SK-N-SH (cell line): ENCODE measurements at regions not wholly inside any gene's neighbourhood (a gene's known extent, or its start where the extent isn't known, plus 50 kb on each side); places are given as distances from the start of the nearest gene placed in this dataset.

ENCODE experiments used
- CTCF ChIA-PET: fragments of 300-600, 350-600 bp; formaldehyde crosslinking; extraction: SDS; loops from one replicate; lab custom pipeline; 2021; lab: Yijun Ruan, JAX
- POLR2A ChIA-PET: fragments of 350-600 bp; sonication (Branson Sonifier 250); formaldehyde crosslinking; extraction: SDS; loops from one replicate; lab custom pipeline; 2020; ENCODE audit warnings: antibody characterized with exemption, inconsistent platforms; lab: Yijun Ruan, JAX
- DNase-seq: peaks from one replicate; pipeline ENCODE4 v3.0.0; 2012
- H2AFZ ChIP-seq: fragments of 200-600 bp; sonication (generic); 2 replicates; pipeline ENCODE4 v1.8.1; 2016; ENCODE audit warnings: antibody characterized with exemption, mild to moderate bottlenecking, low read depth
- H3F3A ChIP-seq: fragments of 200-600 bp; sonication (generic); replicated peaks from 2 replicates; pipeline ENCODE3; 2016; ENCODE audit warnings: antibody characterized with exemption, mild to moderate bottlenecking; ENCODE audit not compliant: insufficient read depth
- H3K27ac ChIP-seq, 2 experiments: fragments of 200-500 bp in 1 of 2; fragments of 200-600 bp in 1 of 2; sonication (Bioruptor generic) in 1 of 2; sonication (generic), shearing (Covaris generic) in 1 of 2; 2 replicates each; pipeline versions ENCODE4 v1.5.1 to v1.6.1; 2014 to 2016; ENCODE audit warnings: low read depth in 2 of 2, inconsistent platforms in 1 of 2, low read length in 1 of 2, mild to moderate bottlenecking in 1 of 2, mixed read lengths in 1 of 2
- H3K27me3 ChIP-seq: fragments of 200-600 bp; sonication (generic), shearing (Covaris generic); 2 replicates; pipeline ENCODE4 v1.6.1; 2016; ENCODE audit warnings: mixed run types; ENCODE audit not compliant: insufficient read depth
- H3K36me3 ChIP-seq, 2 experiments: fragments of 200-500 bp in 1 of 2; fragments of 200-600 bp in 1 of 2; sonication (Bioruptor generic) in 1 of 2; sonication (generic) in 1 of 2; replicated peaks in 1 of 2; 2 replicates each; pipeline versions ENCODE3 to v1.5.1; 2014 to 2016; ENCODE audit warnings: low read length in 1 of 2, mild to moderate bottlenecking in 1 of 2; ENCODE audit not compliant: insufficient read depth in 2 of 2, control insufficient read depth in 1 of 2
- H3K4me1 ChIP-seq, 2 experiments: fragments of 200-500 bp in 1 of 2; fragments of 200-600 bp in 1 of 2; sonication (Bioruptor generic) in 1 of 2; sonication (generic), shearing (Covaris generic) in 1 of 2; 2 replicates each; pipeline versions ENCODE4 v1.5.1 to v1.6.1; 2014 to 2016; ENCODE audit warnings: low read depth in 1 of 2, low read length in 1 of 2, mixed run types in 1 of 2; ENCODE audit not compliant: insufficient read depth in 2 of 2, control insufficient read depth in 1 of 2
- H3K4me2 ChIP-seq: fragments of 200-600 bp; sonication (generic), shearing (Covaris generic); 2 replicates; pipeline ENCODE4 v1.6.1; 2017; ENCODE audit warnings: mixed run types
- H3K4me3 ChIP-seq, 2 experiments: fragments of 200-500 bp in 1 of 2; fragments of 200-600 bp in 1 of 2; sonication (Bioruptor generic) in 1 of 2; sonication (generic), shearing (Covaris generic) in 1 of 2; 2 replicates each; pipeline versions ENCODE4 v1.5.1 to v1.8.1; 2014 to 2016; ENCODE audit warnings: low read depth in 2 of 2, inconsistent platforms in 1 of 2, low read length in 1 of 2, mild to moderate bottlenecking in 1 of 2, mixed read lengths in 1 of 2, moderate library complexity in 1 of 2
- H3K79me2 ChIP-seq: fragments of 200-600 bp; sonication (generic); 2 replicates; pipeline ENCODE4 v1.8.1; 2017; ENCODE audit warnings: mild to moderate bottlenecking; ENCODE audit not compliant: insufficient read depth
- H3K9ac ChIP-seq: fragments of 200-600 bp; sonication (generic); 2 replicates; pipeline ENCODE4 v1.6.1; 2017; ENCODE audit warnings: mixed run types
- H3K9me2 ChIP-seq: fragments of 200-600 bp; sonication (generic); 2 replicates; pipeline ENCODE4 v1.6.1; 2017; ENCODE audit warnings: mixed run types
- H3K9me3 ChIP-seq: fragments of 200-600 bp; sonication (generic); 2 replicates; pipeline ENCODE4 v1.6.1; 2017; ENCODE audit warnings: mixed run types, mild to moderate bottlenecking, moderate library complexity
- H4K20me1 ChIP-seq: fragments of 200-600 bp; sonication (generic); 2 replicates; pipeline ENCODE4 v1.6.1; 2017; ENCODE audit warnings: mild to moderate bottlenecking, mixed run types; ENCODE audit not compliant: insufficient read depth
- EP300 ChIP-seq, 2 experiments: IDR thresholded peaks; 2 replicates each; pipeline versions ENCODE4 v1.4.0 to v1.6.1; 2012; ENCODE audit warnings: borderline replicate concordance in 1 of 2, low read depth in 1 of 2, low read length in 1 of 2
- EZH2phosphoT487 ChIP-seq: fragments of 200-600 bp; sonication (generic); IDR thresholded peaks from 2 replicates; pipeline ENCODE4 v1.6.1; 2017; ENCODE audit warnings: low read depth, mixed run types, mild to moderate bottlenecking, antibody characterized with exemption, moderate library complexity, borderline replicate concordance
- FOXJ3 ChIP-seq: sonication (generic); formaldehyde crosslinking; IDR thresholded peaks from 2 replicates; pipeline ENCODE4 v1.5.1; 2020; ENCODE audit warnings: mild to moderate bottlenecking, missing genetic modification reagents
- GABPA ChIP-seq: IDR thresholded peaks from 2 replicates; pipeline ENCODE4 v1.4.0; 2012; ENCODE audit warnings: low read depth, mild to moderate bottlenecking
- MEF2A ChIP-seq: IDR thresholded peaks from 2 replicates; pipeline ENCODE4 v1.4.0; 2012; ENCODE audit warnings: low read depth, borderline replicate concordance
- MXI1 ChIP-seq: IDR thresholded peaks from 2 replicates; pipeline ENCODE4 v1.6.1; 2012; ENCODE audit warnings: mild to moderate bottlenecking, low read depth, low read length, improper control_type of control experiment
- NFIC ChIP-seq: IDR thresholded peaks from 2 replicates; pipeline ENCODE4 v1.4.0; 2012; ENCODE audit warnings: borderline replicate concordance
- RCOR1 ChIP-seq: fragments of 150-350 bp; IDR thresholded peaks from 2 replicates; pipeline ENCODE4 v1.6.1; 2017; ENCODE audit warnings: antibody characterized with exemption, low read length
- REST ChIP-seq: IDR thresholded peaks from 2 replicates; pipeline ENCODE4 v1.6.1; 2012; ENCODE audit warnings: mild to moderate bottlenecking, low read depth, low read length, moderate library complexity
- SIN3A ChIP-seq: IDR thresholded peaks from 2 replicates; pipeline ENCODE4 v1.6.1; 2012; ENCODE audit warnings: low read depth, mild to moderate bottlenecking, low read length, moderate library complexity, borderline replicate concordance
- SMC3 ChIP-seq: IDR thresholded peaks from 2 replicates; pipeline ENCODE4 v1.6.1; 2012; ENCODE audit warnings: low read depth, low read length, improper control_type of control experiment
- TCF12 ChIP-seq: IDR thresholded peaks from 2 replicates; pipeline ENCODE4 v1.4.0; 2012
- TEAD4 ChIP-seq: IDR thresholded peaks from 2 replicates; pipeline ENCODE4 v1.4.0; 2012; ENCODE audit warnings: mild to moderate bottlenecking, borderline replicate concordance; ENCODE audit not compliant: insufficient read depth
- USF2 ChIP-seq: fragments of 150-350 bp; IDR thresholded peaks from 2 replicates; pipeline ENCODE4 v1.6.1; 2017; ENCODE audit warnings: antibody characterized with exemption, low read length, low read depth, borderline replicate concordance
- WGBS: methylation state at CpG from one replicate; pipeline ENCODE4 v1.1.6; 2017; ENCODE audit warnings: low lambda C conversion rate; 5-methylcytosine and 5-hydroxymethylcytosine counted together
- TF ChIP-seq, protein P1 (sequence below): IDR thresholded peaks from 2 replicates; pipeline ENCODE4 v1.4.0; 2012; ENCODE audit warnings: low read depth, borderline replicate concordance
- TF ChIP-seq, protein P2 (sequence below): IDR thresholded peaks from 2 replicates; pipeline ENCODE4 v1.4.0; 2012; ENCODE audit warnings: low read depth
- TF ChIP-seq, protein P3 (sequence below): fragments of 200-600 bp; sonication (generic); IDR thresholded peaks from 2 replicates; pipeline ENCODE4 v1.6.1; 2017; ENCODE audit warnings: antibody characterized with exemption, mild to moderate bottlenecking, moderate library complexity

DNA sequence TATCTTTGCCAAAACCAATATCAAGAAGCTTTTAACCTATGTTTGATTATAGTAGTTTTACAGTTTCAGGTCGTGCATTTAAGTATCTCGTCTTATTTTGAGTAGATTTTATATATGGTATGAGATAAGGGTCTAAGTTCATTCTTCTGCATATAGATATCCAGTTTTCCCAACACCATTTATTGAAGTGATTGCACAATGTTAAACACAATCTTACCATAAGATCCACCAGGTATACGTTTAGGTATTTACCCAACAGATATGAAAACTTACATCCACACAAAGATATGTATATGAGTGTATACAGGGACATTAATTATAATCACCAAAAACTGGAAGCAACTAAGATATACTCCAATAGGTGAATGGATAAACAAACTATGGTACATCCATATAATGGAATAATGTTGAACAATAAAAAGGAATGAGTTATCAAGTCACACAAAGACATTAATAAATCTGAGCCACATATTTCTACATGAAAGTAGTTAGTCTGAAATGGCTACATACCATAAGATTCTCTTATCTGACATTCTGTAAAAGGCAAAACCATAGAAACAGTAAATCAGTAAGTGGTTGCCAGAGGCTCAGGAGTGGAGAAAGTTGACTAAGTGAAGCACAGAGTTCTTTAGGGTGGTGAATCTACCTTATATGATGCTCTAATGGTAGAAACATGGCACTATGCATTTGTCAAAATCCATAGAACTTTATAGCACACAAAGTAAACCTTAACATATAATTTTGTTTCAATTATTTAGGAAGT, 222.6 kb downstream of the NUAK1 start:
- POLR2A ChIA-PET, result no interaction called here
- no peak overlapping the region for H3K4me2 ChIP-seq
- 58% methylated on average over 3 of the region's 3 CpGs for WGBS

GRCh38 chr12:105916760-105917039, 222.1 kb downstream of the NUAK1 start:
- CTCF ChIA-PET, result no interaction called here
- H3K4me1 ChIP-seq, result peaks cover 0 to 7% of the 10 kb centered on the region in 2 experiments; a peak in 2 of 4 replicates
- no peaks in the 10 kb centered on the region for H3K79me2 ChIP-seq
- no peaks in the 10 kb centered on the region for H3K9me3 ChIP-seq
- H3K4me2 ChIP-seq, result no peak overlapping the region
- POLR2A ChIA-PET, result no interaction called here
- H4K20me1 ChIP-seq, result no peaks in the 10 kb centered on the region
- no peaks in the 10 kb centered on the region for H3K36me3 ChIP-seq
- no peaks in the 10 kb centered on the region for H3K27me3 ChIP-seq
- H3F3A ChIP-seq, result peaks cover 2% of the 10 kb centered on the region
- no peak for DNase-seq
- no peak overlapping the region; a peak in 1 of 4 replicates for H3K27ac ChIP-seq
- no peak overlapping the region for H3K9ac ChIP-seq
- no peak overlapping the region for H2AFZ ChIP-seq
- no peak overlapping the region for H3K4me3 ChIP-seq
- H3K9me2 ChIP-seq, result no peaks in the 10 kb centered on the region
- TF ChIP-seq SMC3 (no peak), GABPA (no peak), NFIC (no peak), EP300 (IDR thresholded peaks at IDR 0.05; ENCODE audit: borderline replicate concordance in 1 of 2, low read depth in 1 of 2, low read length in 1 of 2) (no peak), RCOR1 (no peak), REST (no peak), SIN3A (no peak), FOXJ3 (CRISPR knock-in tag) (no peak), TEAD4 (no peak), MXI1 (no peak)
- TF ChIP-seq, protein P1, sequence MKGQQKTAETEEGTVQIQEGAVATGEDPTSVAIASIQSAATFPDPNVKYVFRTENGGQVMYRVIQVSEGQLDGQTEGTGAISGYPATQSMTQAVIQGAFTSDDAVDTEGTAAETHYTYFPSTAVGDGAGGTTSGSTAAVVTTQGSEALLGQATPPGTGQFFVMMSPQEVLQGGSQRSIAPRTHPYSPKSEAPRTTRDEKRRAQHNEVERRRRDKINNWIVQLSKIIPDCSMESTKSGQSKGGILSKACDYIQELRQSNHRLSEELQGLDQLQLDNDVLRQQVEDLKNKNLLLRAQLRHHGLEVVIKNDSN, result no peak
- TF ChIP-seq, protein P2, sequence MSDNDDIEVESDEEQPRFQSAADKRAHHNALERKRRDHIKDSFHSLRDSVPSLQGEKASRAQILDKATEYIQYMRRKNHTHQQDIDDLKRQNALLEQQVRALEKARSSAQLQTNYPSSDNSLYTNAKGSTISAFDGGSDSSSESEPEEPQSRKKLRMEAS, result no peak

More for the DNA sequence above, 222.6 kb downstream of the NUAK1 start:
- Histone ChIP-seq H3K79me2 (no peaks in the 10 kb centered on the region), H3F3A (no peaks in the 10 kb centered on the region), H3K9me2 (no peaks in the 10 kb centered on the region), H3K9ac (no peak overlapping the region), H3K36me3 (no peaks in the 10 kb centered on the region), H3K27ac (no peak overlapping the region), H3K27me3 (no peaks in the 10 kb centered on the region), H2AFZ (no peak overlapping the region), H3K4me3 (no peak overlapping the region), H4K20me1 (no peaks in the 10 kb centered on the region), H3K4me1 (peaks cover 0 to 7% of the 10 kb centered on the region in 2 experiments; a peak in 2 of 4 replicates), H3K9me3 (no peaks in the 10 kb centered on the region)
- TF ChIP-seq TCF12 (no peak), NFIC (no peak), USF2 (no peak), EZH2phosphoT487 (no peak), MEF2A (no peak)
- TF ChIP-seq, protein P3, sequence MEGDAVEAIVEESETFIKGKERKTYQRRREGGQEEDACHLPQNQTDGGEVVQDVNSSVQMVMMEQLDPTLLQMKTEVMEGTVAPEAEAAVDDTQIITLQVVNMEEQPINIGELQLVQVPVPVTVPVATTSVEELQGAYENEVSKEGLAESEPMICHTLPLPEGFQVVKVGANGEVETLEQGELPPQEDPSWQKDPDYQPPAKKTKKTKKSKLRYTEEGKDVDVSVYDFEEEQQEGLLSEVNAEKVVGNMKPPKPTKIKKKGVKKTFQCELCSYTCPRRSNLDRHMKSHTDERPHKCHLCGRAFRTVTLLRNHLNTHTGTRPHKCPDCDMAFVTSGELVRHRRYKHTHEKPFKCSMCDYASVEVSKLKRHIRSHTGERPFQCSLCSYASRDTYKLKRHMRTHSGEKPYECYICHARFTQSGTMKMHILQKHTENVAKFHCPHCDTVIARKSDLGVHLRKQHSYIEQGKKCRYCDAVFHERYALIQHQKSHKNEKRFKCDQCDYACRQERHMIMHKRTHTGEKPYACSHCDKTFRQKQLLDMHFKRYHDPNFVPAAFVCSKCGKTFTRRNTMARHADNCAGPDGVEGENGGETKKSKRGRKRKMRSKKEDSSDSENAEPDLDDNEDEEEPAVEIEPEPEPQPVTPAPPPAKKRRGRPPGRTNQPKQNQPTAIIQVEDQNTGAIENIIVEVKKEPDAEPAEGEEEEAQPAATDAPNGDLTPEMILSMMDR, result no peak
- CTCF ChIA-PET, result interaction anchor here (0.5 kb wide), 1 partner anchor 433 kb away, joined by 3 read pairs; no protein-coding TSS in a partner anchor
- no peak for DNase-seq
